Activated naive CD4-positive, alpha-beta T cell treated with anti-CD3 and anti-CD28 coated beads, Interleukin-2, amount 50 U/mL, for 72 hours (primary cell): ENCODE measurements at regions not wholly inside any gene's neighbourhood (a gene's known extent, or its start where the extent isn't known, plus 50 kb on each side); places are given as distances from the start of the nearest gene placed in this dataset.
A peak's percentile ranks its signal among the peaks of the same experiment; 100 is the strongest.

Experiments
- ATAC-seq, 2 donors: fragments of 150-1000 bp; cut with Tn5 transposase; 2 replicates each; pipeline ENCODE4 v1.10.0; 2021; ENCODE audit warnings: mild to moderate bottlenecking in 2 of 2, moderate library complexity in 2 of 2
- DNase-seq, 2 donors: peaks; one replicate each; pipeline ENCODE4 v3.0.0; 2021 to 2022; ENCODE audit warnings: low spot score in 2 of 2
- H3K27ac Mint-ChIP-seq, 2 donors: one replicate each; pipeline ENCODE4 v1.8.0; 2022; ENCODE audit warnings: mild to moderate bottlenecking in 2 of 2, mixed read lengths in 2 of 2
- H3K36me3 Mint-ChIP-seq, 2 donors: one replicate each; pipeline ENCODE4 v1.8.0; 2022; ENCODE audit warnings: mixed read lengths in 2 of 2
- H3K9me3 Mint-ChIP-seq, 2 donors: one replicate each; pipeline ENCODE4 v1.8.0; 2022; ENCODE audit warnings: mixed read lengths in 2 of 2

DNA sequence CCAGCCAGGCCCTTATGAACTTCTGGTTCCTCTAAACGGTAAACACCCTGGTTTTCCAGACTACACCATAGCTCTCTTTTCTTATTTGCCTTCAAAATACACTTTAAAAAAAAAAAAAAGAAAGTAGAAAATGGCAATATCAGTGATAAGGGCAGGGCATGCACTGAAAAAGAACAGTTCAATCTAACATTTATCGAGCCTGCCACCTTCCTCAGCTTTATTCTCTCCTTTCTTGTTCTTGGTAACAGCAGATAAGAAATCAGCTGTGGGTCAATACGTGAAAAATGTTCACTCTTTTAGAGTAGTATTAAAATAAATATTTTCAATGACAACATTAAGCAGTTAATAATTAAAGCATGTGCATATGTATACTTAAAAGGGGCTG, 83.1 kb upstream of the ZNF648 start:
- ATAC-seq (no peak), DNase-seq (no peak)
- H3K36me3 Mint-ChIP-seq, result no peaks in the 10 kb centered on the region
- H3K27ac Mint-ChIP-seq, result peak overlapping the region in 1 of 2 donors; percentile 87
- no peaks in the 10 kb centered on the region for H3K9me3 Mint-ChIP-seq

DNA sequence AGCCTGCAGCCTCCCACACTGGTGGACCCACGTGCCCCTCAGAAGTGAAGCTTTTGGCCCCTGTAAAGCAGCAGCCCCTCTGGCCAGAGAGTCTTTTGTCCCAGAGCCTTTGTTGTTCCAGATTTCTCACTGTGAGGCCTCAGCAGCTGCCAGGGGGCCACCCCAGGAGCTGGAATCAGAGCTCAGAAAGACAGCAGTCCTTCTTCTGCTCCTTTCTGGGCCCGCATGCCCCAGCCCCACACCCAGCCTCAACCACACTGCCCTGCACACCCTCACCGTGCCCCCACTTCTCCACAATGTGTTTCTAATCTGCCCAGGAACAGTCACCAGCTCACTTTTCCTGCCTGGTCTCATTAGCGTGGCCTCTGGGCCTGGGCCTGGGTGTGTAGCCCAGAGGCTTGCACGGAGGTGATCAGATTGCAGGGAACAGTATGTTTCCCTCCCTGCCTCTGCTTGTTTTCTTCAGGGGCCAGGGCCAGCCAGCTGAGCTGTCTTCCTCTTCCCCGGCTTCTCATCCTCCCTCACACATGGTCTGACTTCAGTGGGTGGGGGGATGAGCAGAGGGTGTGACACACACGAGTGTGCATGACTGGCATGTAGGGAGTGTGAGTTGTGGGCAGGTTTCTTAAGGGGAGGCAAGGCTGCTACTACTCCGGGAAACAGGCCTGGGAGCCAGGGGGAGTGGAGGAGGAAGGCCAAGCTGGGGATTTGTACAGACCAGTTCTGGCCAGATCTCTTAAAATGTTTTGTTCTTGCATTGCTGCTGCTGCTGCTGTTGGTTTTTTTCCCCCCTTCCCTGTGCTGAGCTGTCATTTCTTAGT, 82.5 kb upstream of the ZNF648 start:
- DNase-seq (no peak), ATAC-seq (peak in 1 of 2 donors; percentile 14)
- H3K9me3 Mint-ChIP-seq, result no peaks in the 10 kb centered on the region
- peak overlapping the region in 1 of 2 donors; percentile 87 for H3K27ac Mint-ChIP-seq
- no peaks in the 10 kb centered on the region for H3K36me3 Mint-ChIP-seq

DNA sequence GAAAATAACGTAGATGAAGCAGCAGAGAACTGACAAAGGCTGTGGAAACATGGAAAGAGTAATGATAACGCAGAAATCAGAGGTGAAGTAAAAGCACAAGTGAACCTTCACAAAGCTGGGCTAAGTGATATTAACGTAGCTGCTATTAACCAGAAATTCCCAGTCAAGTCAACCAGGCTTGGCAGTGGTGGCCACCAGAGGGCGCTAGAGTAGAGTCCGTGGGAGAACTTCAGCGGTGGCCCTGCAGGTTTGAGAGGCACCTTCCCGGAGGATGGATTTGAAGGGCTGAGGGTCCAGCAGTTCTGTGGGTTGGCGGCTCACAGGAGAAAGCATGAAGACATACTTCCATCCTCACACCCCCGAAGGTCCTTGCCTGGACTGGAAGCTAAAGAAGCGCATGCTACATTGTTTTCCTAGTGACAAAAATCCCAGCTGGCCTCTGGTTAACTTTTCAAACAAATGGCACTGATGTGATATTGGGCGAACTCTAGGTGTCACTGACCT, 81.7 kb upstream of the ZNF648 start:
- peak; percentile 76 to 94 for DNase-seq
- no peak overlapping the region for H3K27ac Mint-ChIP-seq

DNA sequence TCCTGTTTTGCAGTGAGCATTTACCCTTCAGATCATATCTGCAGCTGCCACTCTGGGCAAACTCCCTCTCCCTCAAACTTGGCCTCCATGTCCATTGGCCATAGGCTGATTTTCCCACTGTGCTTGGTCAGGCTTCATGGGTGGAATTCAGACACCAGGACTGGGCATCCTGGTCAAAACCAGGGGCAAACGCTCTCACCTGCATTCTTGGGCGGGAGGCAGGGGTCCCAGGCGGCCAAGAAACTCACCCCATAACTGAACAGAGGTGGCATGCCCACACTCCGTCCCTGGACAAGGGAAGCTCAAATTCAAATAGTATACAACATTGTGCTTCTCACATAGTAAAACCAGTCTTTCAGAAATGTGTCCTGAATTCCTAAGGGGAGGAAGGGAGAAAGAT, 81.1 kb upstream of the ZNF648 start:
- Mint-ChIP-seq H3K36me3 (no peaks in the 10 kb centered on the region), H3K27ac (no peak overlapping the region), H3K9me3 (no peaks in the 10 kb centered on the region)
- DNase-seq (no peak), ATAC-seq (no peak)

More for the DNA sequence above, 81.7 kb upstream of the ZNF648 start:
- Mint-ChIP-seq H3K36me3 (no peaks in the 10 kb centered on the region), H3K9me3 (no peaks in the 10 kb centered on the region)
- peak; percentile 71 to 76 for ATAC-seq

DNA sequence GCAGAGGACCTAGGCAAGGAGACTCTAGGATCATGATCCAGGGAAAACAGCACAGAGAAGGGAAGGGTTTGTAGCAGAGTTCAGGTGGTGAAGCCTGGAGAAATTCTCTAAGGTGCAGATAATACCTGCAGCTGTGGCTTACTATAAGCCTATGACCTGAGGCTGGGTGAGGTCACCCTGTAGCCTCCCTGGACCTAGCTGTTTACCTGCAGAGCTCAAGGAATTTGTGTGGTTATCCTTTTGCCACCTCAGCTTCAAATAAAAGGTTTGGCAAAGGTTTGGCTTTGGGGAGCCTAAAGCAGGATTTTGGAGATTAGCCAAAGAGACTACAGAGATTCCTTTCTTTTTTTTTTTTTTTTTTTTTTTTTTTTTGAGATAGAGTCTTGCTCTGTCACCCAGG, 79.5 kb upstream of the ZNF648 start:
- DNase-seq (no peak), ATAC-seq (no peak)
- no peaks in the 10 kb centered on the region for H3K9me3 Mint-ChIP-seq
- no peak overlapping the region for H3K27ac Mint-ChIP-seq
- no peaks in the 10 kb centered on the region for H3K36me3 Mint-ChIP-seq

DNA sequence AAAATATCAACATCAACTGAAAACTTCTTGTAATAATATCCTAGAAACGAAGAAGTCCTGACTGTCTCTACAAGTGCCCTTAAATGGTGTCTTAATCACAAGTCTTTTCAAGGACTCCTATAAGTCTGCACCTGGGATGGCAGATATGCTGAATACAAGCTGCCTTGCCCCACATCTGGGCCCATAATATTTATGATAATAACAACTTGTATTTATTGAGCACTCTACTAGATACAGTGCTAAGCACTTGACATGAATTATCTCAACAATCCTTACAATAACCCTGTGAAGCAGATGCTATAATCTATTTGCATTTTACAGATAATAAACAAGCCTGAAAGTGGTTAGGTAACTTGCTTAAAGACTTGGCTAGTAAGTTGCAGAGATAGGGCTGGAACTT, 78.0 kb upstream of the ZNF648 start:
- Mint-ChIP-seq H3K36me3 (peaks cover 2 to 10% of the 10 kb centered on the region in 2 donors), H3K27ac (no peak overlapping the region), H3K9me3 (peaks cover 2 to 8% of the 10 kb centered on the region in 2 donors)
- no peak for ATAC-seq
- no peak for DNase-seq

DNA sequence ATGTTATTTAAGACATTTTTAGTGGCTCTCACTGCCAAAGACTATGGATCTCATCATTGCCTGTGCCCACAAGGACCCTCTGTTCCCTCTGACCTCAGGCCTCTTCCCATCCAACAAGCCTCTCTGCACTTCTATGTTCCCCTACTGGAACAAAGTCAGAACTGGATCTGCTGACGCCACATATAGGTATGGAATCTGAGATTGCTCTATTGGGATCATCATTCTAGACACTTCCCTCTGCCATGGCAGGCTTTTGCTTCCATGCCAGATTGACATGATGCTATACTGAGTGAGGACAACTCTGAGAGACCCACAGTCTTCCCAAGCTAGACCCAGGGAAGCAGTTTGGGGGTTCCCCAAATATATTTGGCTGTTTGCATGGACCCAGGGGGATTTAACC, 76.0 kb upstream of the ZNF648 start:
- Mint-ChIP-seq H3K9me3 (peaks cover 10 to 17% of the 10 kb centered on the region in 2 donors), H3K36me3 (peaks cover 9 to 24% of the 10 kb centered on the region in 2 donors), H3K27ac (no peak overlapping the region)
- no peak for ATAC-seq
- DNase-seq, result no peak

DNA sequence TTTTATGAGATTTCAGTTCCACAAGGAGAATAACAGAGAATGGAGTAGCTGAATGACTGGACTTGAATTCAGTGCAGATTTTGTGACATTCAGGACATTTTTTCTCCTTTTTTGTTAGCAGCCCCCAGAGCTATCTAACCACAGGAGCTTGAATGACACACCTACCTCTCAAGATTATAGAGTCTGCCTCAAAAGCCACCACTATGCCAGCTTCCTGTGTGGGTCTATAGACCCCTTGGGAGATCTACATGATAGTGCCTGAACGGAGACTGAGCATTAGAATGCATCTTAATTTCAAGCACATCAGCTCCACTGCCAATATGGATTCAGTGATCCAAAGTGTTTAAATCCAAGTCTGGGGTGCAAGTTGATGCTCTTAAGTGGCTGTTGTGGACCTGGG, 74.4 kb upstream of the ZNF648 start:
- no peak for DNase-seq
- ATAC-seq, result no peak
- no peak overlapping the region for H3K27ac Mint-ChIP-seq
- H3K9me3 Mint-ChIP-seq, result peaks cover 10 to 17% of the 10 kb centered on the region in 2 donors
- peaks cover 9 to 24% of the 10 kb centered on the region in 2 donors for H3K36me3 Mint-ChIP-seq

DNA sequence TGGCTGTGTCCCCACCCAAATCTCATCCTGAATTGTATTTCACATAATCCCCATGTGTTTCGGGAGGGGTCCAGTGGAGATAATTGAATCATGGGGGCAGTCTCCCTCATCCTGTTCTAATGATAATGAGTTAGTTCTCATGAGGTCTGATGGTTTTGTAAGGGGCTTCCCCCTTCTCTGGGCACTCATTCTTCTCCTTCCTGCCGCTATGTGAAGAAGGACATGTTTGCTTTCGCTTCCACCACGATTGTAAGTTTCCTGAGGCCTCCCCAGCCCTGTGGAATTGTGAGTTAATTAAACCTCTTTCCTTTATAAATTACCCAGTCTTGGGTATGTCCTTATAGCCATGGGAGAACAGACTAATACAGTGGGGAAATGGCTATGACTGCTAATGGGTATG, 72.7 kb upstream of the ZNF648 start:
- DNase-seq, result no peak

DNA sequence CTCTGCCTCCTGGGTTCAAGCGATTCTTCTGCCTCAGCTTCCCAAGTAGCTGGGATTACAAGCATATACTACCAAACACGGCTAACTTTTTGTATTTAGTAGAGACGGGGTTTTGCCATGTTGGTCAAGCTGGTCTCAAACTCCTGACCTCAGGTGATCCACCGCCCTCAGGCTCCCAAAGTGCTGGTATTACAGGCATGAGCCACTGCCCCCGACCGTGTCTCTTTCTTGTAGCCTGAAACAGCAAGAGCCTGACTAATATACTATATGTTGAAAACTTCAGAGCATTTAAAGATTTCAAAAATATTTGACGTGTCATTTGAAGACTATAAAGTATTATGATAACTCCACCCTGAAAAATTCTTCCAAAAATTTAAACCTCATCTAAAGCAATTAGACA, 71.7 kb upstream of the ZNF648 start:
- ATAC-seq, result no peak
- peaks cover 9 to 24% of the 10 kb centered on the region in 2 donors for H3K36me3 Mint-ChIP-seq

More for the DNA sequence above, 72.7 kb upstream of the ZNF648 start:
- no peak for ATAC-seq
- Mint-ChIP-seq H3K27ac (no peak overlapping the region), H3K9me3 (peaks cover 10 to 17% of the 10 kb centered on the region in 2 donors), H3K36me3 (peaks cover 9 to 24% of the 10 kb centered on the region in 2 donors)

DNA sequence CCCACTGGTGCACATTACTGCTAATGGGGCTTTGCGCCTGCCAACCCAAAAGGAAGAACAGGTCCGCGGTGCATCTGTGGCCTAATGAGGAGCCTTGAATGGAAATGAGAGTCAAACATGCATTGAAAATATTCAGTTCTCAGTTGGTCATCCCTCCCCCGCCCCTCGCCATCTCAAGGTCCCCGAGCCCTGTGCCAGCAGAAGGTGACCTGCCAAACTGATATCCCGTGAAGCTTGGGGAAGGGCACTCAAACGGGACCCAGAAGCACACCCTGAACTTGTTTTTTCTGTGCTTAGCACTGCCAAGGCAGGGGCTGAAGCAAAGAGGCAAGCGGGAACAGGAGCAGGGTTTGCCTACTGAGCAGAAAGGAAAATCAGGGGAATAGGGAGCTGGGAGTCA, 67.9 kb upstream of the ZNF648 start:
- H3K27ac Mint-ChIP-seq, result no peak overlapping the region
- DNase-seq, result no peak
- peaks cover 6 to 13% of the 10 kb centered on the region in 2 donors for H3K36me3 Mint-ChIP-seq

More for the DNA sequence above, 71.7 kb upstream of the ZNF648 start:
- no peak for DNase-seq
- Mint-ChIP-seq H3K9me3 (peaks cover 10 to 17% of the 10 kb centered on the region in 2 donors), H3K27ac (no peak overlapping the region)

DNA sequence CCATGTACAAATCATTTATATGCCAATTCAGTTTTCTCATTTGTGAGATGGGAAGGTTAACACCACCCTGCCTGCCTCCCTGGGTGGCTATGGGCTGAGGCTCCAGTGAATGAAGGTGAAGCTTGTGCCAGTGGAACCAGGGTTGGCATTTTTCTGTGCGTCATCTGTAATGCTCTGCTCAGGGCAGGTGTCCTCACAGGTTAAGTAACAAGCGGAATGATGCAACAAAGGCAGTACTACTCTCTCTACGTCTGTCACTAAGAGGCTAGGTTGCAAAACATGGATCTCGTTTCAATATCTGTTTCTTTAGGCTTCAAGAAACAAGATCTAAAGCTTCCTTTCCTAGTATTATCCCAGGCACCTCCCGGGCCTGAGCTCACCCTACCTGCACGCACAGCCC, 67.0 kb upstream of the ZNF648 start:
- DNase-seq (no peak), ATAC-seq (no peak)
- no peaks in the 10 kb centered on the region for H3K9me3 Mint-ChIP-seq
- H3K36me3 Mint-ChIP-seq, result peaks cover 0 to 4% of the 10 kb centered on the region in 2 donors
- H3K27ac Mint-ChIP-seq, result no peak overlapping the region

More for the DNA sequence above, 67.9 kb upstream of the ZNF648 start:
- ATAC-seq, result no peak
- peaks cover 8% of the 10 kb centered on the region in 2 donors for H3K9me3 Mint-ChIP-seq

DNA sequence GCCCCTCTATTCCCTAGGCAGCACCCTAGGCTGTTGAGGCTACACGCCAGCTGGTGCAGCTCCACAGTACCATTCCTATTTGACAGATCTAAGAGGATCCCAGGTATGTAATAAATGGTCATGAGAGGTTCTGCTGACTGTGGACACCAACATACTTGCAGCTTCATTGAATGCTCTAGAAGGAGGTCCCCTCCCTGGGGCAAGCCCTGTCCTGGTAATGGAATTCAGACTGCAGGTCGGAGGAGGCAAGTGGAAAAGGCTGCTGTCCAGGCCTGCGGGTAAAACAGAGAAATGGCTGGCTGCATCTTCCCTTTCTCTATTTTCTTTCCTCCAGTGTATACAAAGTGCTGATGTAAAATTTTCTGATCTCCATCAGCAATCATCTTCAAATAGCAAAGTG, 66.1 kb upstream of the ZNF648 start:
- Mint-ChIP-seq H3K36me3 (no peaks in the 10 kb centered on the region), H3K27ac (no peak overlapping the region), H3K9me3 (no peaks in the 10 kb centered on the region)
- ATAC-seq (no peak), DNase-seq (no peak)

DNA sequence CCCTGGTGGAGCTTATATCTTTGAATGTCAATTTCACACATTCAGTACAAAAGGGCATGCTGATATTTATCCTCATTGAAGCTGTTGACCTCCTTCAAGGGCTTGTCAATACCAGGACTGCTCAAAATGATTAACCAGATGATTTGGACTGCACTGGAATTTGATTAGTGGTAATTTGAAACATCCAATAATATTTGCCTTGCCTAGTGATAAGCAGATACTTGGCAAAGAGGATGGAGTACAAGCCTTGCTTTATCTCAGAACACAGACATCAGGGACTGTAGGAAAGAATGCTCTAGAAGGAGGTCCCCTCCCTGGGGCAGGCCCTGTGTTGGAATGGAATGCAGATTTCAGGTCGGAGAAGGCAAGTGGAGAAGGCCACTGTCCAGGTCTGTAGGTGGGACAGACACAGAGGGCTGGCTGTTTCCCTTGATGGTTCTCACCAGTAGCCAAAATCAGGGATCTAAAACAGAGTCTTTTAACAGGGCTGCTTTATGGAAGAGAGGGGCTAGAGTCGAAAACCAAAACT, 64.8 kb upstream of the ZNF648 start:
- DNase-seq (no peak), ATAC-seq (no peak)
- no peaks in the 10 kb centered on the region for H3K9me3 Mint-ChIP-seq
- no peak overlapping the region for H3K27ac Mint-ChIP-seq
- H3K36me3 Mint-ChIP-seq, result no peaks in the 10 kb centered on the region

DNA sequence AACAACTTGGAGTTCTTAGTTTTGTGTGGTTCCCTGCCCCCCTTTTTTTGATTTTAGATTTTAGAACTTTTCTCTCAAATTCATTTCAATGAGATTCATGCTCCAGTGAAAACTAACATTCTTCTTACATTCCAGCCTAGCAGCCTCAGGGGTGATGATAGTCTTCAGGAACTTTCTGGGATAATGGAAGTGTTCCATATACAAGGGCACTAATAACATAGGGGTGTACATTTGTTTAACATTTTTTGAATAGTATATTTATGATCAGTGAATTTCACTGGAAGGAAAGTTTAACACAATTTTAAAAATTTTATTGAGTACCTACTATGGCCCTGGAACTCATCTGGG, 61.4 kb upstream of the ZNF648 start:
- no peak overlapping the region for H3K27ac Mint-ChIP-seq
- ATAC-seq (no peak), DNase-seq (no peak)
- no peaks in the 10 kb centered on the region for H3K9me3 Mint-ChIP-seq
- H3K36me3 Mint-ChIP-seq, result no peaks in the 10 kb centered on the region

DNA sequence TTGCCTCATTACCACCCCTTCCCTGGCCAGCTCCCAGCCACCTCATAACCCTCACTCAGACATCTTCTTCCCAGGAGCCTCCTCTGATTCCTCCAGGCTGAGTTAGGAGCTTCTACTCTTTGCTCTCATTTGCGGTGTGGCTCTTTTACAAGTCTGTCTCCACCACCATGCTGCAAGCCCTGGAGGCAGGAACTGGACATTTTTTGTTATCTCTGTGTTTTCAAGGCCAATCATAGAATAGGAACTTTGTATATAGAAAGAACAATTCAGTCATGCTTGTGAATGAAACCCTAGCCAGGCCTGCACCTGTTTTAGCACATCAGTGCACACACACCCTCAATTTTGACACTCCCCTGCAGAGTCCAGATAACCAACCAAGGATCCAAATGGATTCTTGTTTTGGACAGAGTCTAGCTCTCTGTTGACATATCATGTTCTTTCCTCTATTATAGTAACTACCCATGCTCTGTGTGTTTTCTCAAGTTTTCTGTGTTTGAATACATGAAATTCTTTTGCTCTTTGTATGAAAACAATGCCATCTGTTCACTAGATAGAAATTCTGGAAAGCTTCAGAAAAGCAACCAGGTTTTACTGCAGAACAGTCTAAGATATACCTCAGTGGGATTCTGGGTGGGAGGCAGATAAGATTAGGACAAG, 60.9 kb upstream of the ZNF648 start:
- H3K36me3 Mint-ChIP-seq, result no peaks in the 10 kb centered on the region
- ATAC-seq (no peak), DNase-seq (no peak)
- H3K9me3 Mint-ChIP-seq, result no peaks in the 10 kb centered on the region
- H3K27ac Mint-ChIP-seq, result no peak overlapping the region

DNA sequence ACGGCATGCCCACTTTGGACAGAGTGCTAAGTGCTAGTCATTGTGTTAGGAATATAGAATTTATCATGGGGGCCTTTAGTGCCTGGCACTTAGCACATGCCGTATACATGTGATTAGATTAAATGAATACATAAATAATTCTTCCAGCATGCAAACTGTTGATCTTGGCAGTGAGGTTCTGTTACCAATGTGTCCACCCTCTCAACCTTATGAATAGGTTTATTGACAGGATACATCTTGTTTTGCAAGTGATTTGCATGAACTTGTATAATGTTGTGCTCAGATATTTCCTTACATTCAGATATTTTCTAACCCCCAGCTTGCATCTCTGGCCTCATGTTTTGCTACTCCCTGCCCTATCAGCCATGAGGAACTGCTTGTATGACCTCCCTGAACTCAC, 60.3 kb upstream of the ZNF648 start:
- H3K9me3 Mint-ChIP-seq, result no peaks in the 10 kb centered on the region

More for the DNA sequence above, 60.3 kb upstream of the ZNF648 start:
- Mint-ChIP-seq H3K27ac (no peak overlapping the region), H3K36me3 (no peaks in the 10 kb centered on the region)
- DNase-seq, result no peak
- ATAC-seq, result no peak
